ENCODE measurements at regions not wholly inside any gene's neighbourhood (a gene's known extent, or its start where the extent isn't known, plus 50 kb on each side); places are given as distances from the start of the nearest gene placed in this dataset.

GRCh38 chr13:82214341-82214740, 1667.9 kb downstream of the SLITRK1 start:
- ChIA-PET POLR2A (no interaction called here), CTCF (no interaction called here)
- H3K9me3 Mint-ChIP-seq (ENCODE audit: insufficient read depth), result peaks cover 3% of the 10 kb centered on the region

GRCh38 chr13:82206241-82206640, 1676.0 kb downstream of the SLITRK1 start:
- ChIA-PET CTCF (no interaction called here), POLR2A (no interaction called here)
- Mint-ChIP-seq H3K27me3 (no peaks in the 10 kb centered on the region), H3K4me3 (no peak overlapping the region), H3K4me1 (no peaks in the 10 kb centered on the region), H3K27ac (no peak overlapping the region), H3K9me3 (ENCODE audit: insufficient read depth) (peaks cover 5% of the 10 kb centered on the region)
- no peaks in the 10 kb centered on the region for H3K4me1 ChIP-seq (ENCODE audit: control insufficient read depth in 2 of 2, insufficient read depth in 2 of 2, low read length in 2 of 2)
- H2AFZ ChIP-seq (ENCODE audit: insufficient read depth, low read depth, low read length, poor library complexity, severe bottlenecking), result no peak overlapping the region
- H3K27ac ChIP-seq (ENCODE audit: low read length in 2 of 2), result no peak overlapping the region
- peaks cover 0 to 16% (median 3%) of the 10 kb centered on the region in 3 donors for H3K9me3 ChIP-seq (ENCODE audit: control extremely low read depth in 1 of 3, control insufficient read depth in 2 of 3, insufficient read depth in 1 of 3, low read length in 2 of 3)
- H4K20me1 ChIP-seq (ENCODE audit: control insufficient read depth, insufficient read depth, low read length, poor library complexity, severe bottlenecking), result no peaks in the 10 kb centered on the region
- WGBS (ENCODE audit: insufficient coverage), result 91% methylated on average over 6 of the region's 6 CpGs
- no peak overlapping the region for H3K4me3 ChIP-seq (ENCODE audit: control extremely low read depth in 1 of 5, extremely low read depth in 1 of 5, insufficient read depth in 1 of 5, low read depth in 2 of 5, low read length in 4 of 5)
- no peaks in the 10 kb centered on the region for H3K36me3 ChIP-seq (replicated peaks in 1 of 2; ENCODE audit: control extremely low read depth in 1 of 2, control insufficient read depth in 1 of 2, extremely low read depth in 1 of 2, insufficient read depth in 2 of 2, low read length in 1 of 2)
- H3K27me3 ChIP-seq (replicated peaks in 1 of 4; ENCODE audit: control extremely low read depth in 1 of 4, control insufficient read depth in 3 of 4, insufficient read depth in 4 of 4, low read length in 3 of 4), result no peaks in the 10 kb centered on the region
- ATAC-seq (ENCODE audit: low read depth) (no peak), DNase-seq (no peak)
- no peak overlapping the region for H3K9ac ChIP-seq (ENCODE audit: low read length)
- intact Hi-C loops (cut with micrococcal nuclease), result no loop called here
- TF ChIP-seq, protein P1, sequence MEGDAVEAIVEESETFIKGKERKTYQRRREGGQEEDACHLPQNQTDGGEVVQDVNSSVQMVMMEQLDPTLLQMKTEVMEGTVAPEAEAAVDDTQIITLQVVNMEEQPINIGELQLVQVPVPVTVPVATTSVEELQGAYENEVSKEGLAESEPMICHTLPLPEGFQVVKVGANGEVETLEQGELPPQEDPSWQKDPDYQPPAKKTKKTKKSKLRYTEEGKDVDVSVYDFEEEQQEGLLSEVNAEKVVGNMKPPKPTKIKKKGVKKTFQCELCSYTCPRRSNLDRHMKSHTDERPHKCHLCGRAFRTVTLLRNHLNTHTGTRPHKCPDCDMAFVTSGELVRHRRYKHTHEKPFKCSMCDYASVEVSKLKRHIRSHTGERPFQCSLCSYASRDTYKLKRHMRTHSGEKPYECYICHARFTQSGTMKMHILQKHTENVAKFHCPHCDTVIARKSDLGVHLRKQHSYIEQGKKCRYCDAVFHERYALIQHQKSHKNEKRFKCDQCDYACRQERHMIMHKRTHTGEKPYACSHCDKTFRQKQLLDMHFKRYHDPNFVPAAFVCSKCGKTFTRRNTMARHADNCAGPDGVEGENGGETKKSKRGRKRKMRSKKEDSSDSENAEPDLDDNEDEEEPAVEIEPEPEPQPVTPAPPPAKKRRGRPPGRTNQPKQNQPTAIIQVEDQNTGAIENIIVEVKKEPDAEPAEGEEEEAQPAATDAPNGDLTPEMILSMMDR (IDR thresholded peaks at IDR 0.05), result no peak
- no peak for TF ChIP-seq EZH2 (IDR thresholded peaks at IDR 0.05; ENCODE audit: borderline replicate concordance, insufficient read depth, low read depth, low read length, poor library complexity, severe bottlenecking)
- no peaks in the 10 kb centered on the region for H3K79me2 ChIP-seq (ENCODE audit: control insufficient read depth, insufficient read depth, low read length)
- H3K4me2 ChIP-seq (replicated peaks; ENCODE audit: low read depth, low read length, poor library complexity, severe bottlenecking), result no peak overlapping the region

More at GRCh38 chr13:82214341-82214740, 1667.9 kb downstream of the SLITRK1 start:
- H3K4me3 ChIP-seq (ENCODE audit: control extremely low read depth in 1 of 5, extremely low read depth in 1 of 5, insufficient read depth in 1 of 5, low read depth in 2 of 5, low read length in 4 of 5), result no peak overlapping the region
- no peaks in the 10 kb centered on the region for H3K4me1 Mint-ChIP-seq
- DNase-seq (no peak), ATAC-seq (ENCODE audit: low read depth) (no peak)
- no peaks in the 10 kb centered on the region for H3K27me3 ChIP-seq (replicated peaks in 1 of 4; ENCODE audit: control extremely low read depth in 1 of 4, control insufficient read depth in 3 of 4, insufficient read depth in 4 of 4, low read length in 3 of 4)
- TF ChIP-seq EZH2 (IDR thresholded peaks at IDR 0.05; ENCODE audit: borderline replicate concordance, insufficient read depth, low read depth, low read length, poor library complexity, severe bottlenecking), result no peak
- TF ChIP-seq, protein P1 (IDR thresholded peaks at IDR 0.05), result no peak
- H3K9me3 ChIP-seq (ENCODE audit: control extremely low read depth in 1 of 3, control insufficient read depth in 2 of 3, insufficient read depth in 1 of 3, low read length in 2 of 3), result peaks cover 4 to 6% (median 4%) of the 10 kb centered on the region in 3 donors
- no peak overlapping the region for H2AFZ ChIP-seq (ENCODE audit: insufficient read depth, low read depth, low read length, poor library complexity, severe bottlenecking)
- H3K4me3 Mint-ChIP-seq, result no peak overlapping the region
- H3K4me1 ChIP-seq (ENCODE audit: control insufficient read depth in 2 of 2, insufficient read depth in 2 of 2, low read length in 2 of 2), result no peaks in the 10 kb centered on the region
- no peaks in the 10 kb centered on the region for H3K27me3 Mint-ChIP-seq
- no peak overlapping the region for H3K4me2 ChIP-seq (replicated peaks; ENCODE audit: low read depth, low read length, poor library complexity, severe bottlenecking)
- H4K20me1 ChIP-seq (ENCODE audit: control insufficient read depth, insufficient read depth, low read length, poor library complexity, severe bottlenecking), result no peaks in the 10 kb centered on the region
- H3K27ac ChIP-seq (ENCODE audit: low read length in 2 of 2), result no peak overlapping the region
- H3K36me3 ChIP-seq (replicated peaks in 1 of 2; ENCODE audit: control extremely low read depth in 1 of 2, control insufficient read depth in 1 of 2, extremely low read depth in 1 of 2, insufficient read depth in 2 of 2, low read length in 1 of 2), result no peaks in the 10 kb centered on the region
- no peaks in the 10 kb centered on the region for H3K79me2 ChIP-seq (ENCODE audit: control insufficient read depth, insufficient read depth, low read length)
- intact Hi-C loops (cut with micrococcal nuclease), result no loop called here
- H3K27ac Mint-ChIP-seq, result no peak overlapping the region
- H3K9ac ChIP-seq (ENCODE audit: low read length), result no peak overlapping the region
